Endothelial cell (in vitro differentiated cells): ENCODE measurements at regions not wholly inside any gene's neighbourhood (a gene's known extent, or its start where the extent isn't known, plus 50 kb on each side); places are given as distances from the start of the nearest gene placed in this dataset.

Experiments
- DNase-seq: peaks from one replicate; pipeline ENCODE4 v3.0.0; 2021; ENCODE audit warnings: low spot score
- H3K27ac Mint-ChIP-seq: one replicate; pipeline ENCODE4 v1.8.0; 2021; ENCODE audit warnings: mixed read lengths, inconsistent platforms; ENCODE audit not compliant: unreplicated experiment
- H3K27me3 Mint-ChIP-seq: one replicate; pipeline ENCODE4 v1.8.0; 2021; ENCODE audit warnings: mild to moderate bottlenecking, moderate library complexity, mixed read lengths, inconsistent platforms; ENCODE audit not compliant: unreplicated experiment
- H3K36me3 Mint-ChIP-seq: one replicate; pipeline ENCODE4 v1.8.0; 2021; ENCODE audit warnings: mild to moderate bottlenecking, low read depth, mixed read lengths, inconsistent platforms; ENCODE audit not compliant: unreplicated experiment
- H3K4me1 Mint-ChIP-seq: one replicate; pipeline ENCODE4 v1.8.0; 2021; ENCODE audit warnings: mild to moderate bottlenecking, mixed read lengths, inconsistent platforms; ENCODE audit not compliant: unreplicated experiment
- H3K4me3 Mint-ChIP-seq: one replicate; pipeline ENCODE4 v1.8.0; 2021; ENCODE audit warnings: mild to moderate bottlenecking, mixed read lengths, inconsistent platforms; ENCODE audit not compliant: unreplicated experiment
- H3K9me3 Mint-ChIP-seq: one replicate; pipeline ENCODE4 v1.8.0; 2021; ENCODE audit warnings: mixed read lengths, inconsistent platforms; ENCODE audit not compliant: unreplicated experiment
- TF ChIP-seq, protein P1 (sequence below): fragments of 200-600 bp; sonication (generic); IDR thresholded peaks from one replicate; pipeline ENCODE4 v1.5.0; 2021; ENCODE audit warnings: antibody characterized with exemption; ENCODE audit not compliant: unreplicated experiment

DNA sequence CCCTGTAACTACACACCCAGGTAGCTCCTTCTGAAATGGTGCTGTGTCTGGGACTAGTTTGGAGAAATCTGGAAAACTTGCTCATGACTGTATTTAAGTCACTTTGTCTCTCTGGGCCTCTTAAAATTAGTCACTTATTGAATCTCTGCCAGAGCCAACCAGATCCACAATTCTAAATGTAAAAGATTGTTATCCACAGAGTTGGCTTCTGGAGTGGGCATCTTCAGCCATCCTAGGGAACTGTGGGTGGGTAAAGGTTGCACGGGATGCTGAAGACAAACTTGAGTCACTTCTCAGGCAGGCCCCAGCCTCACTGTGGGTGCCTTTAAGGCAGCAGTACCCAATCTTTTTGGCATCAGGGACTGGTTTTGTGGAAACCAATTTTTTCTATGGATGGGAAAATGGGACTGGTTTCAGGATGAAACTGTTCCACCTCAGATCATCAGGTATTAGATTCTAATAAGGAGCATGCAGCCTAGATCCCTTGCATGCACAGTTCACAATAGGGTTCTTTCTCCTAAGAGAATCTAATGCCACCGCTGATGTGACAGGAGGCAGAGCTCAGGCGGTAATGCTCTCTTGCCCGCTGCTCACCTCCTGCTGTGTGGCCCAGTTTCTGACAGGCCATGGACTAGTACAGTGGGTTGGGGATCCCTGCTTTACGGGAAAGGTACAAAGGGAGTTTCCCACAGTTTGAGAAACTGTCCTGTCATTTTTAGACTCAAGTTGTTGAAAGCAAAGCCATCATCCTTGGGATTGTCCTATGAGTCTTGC is 98.3 kb upstream of the SPRED2 start:
- H3K27me3 Mint-ChIP-seq = no peaks in the 10 kb centered on the region
- no peaks in the 10 kb centered on the region for H3K9me3 Mint-ChIP-seq
- DNase-seq = no peak
- TF ChIP-seq, protein P1, sequence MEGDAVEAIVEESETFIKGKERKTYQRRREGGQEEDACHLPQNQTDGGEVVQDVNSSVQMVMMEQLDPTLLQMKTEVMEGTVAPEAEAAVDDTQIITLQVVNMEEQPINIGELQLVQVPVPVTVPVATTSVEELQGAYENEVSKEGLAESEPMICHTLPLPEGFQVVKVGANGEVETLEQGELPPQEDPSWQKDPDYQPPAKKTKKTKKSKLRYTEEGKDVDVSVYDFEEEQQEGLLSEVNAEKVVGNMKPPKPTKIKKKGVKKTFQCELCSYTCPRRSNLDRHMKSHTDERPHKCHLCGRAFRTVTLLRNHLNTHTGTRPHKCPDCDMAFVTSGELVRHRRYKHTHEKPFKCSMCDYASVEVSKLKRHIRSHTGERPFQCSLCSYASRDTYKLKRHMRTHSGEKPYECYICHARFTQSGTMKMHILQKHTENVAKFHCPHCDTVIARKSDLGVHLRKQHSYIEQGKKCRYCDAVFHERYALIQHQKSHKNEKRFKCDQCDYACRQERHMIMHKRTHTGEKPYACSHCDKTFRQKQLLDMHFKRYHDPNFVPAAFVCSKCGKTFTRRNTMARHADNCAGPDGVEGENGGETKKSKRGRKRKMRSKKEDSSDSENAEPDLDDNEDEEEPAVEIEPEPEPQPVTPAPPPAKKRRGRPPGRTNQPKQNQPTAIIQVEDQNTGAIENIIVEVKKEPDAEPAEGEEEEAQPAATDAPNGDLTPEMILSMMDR = no peak
- no peaks in the 10 kb centered on the region for H3K36me3 Mint-ChIP-seq
- no peaks in the 10 kb centered on the region for H3K4me1 Mint-ChIP-seq
- no peak overlapping the region for H3K27ac Mint-ChIP-seq
- H3K4me3 Mint-ChIP-seq = no peak overlapping the region

DNA sequence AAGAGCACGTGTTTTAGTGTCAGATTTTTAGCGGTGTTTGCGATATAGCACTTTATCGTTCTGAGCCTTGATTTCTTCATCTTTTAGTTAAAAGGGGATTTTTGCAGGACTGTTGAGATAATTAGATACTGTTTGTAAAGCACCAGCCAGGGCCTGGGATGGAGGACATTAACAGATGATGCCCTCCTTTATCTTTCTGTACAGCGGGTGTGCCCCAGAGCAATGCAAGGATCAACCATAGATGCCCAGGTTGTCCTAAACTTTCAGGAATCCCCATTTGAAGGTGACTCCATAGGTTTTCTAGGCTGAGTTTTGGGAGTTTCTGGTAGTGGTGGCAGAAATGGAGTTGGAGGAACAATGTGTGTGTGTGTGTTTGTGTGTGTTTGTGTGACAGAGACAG is 97.0 kb upstream of the SPRED2 start:
- H3K36me3 Mint-ChIP-seq = no peaks in the 10 kb centered on the region
- no peaks in the 10 kb centered on the region for H3K27me3 Mint-ChIP-seq
- H3K27ac Mint-ChIP-seq = no peak overlapping the region
- no peaks in the 10 kb centered on the region for H3K9me3 Mint-ChIP-seq
- TF ChIP-seq, protein P1 = no peak
- no peak overlapping the region for H3K4me3 Mint-ChIP-seq
- no peak for DNase-seq
- H3K4me1 Mint-ChIP-seq = peaks cover 1% of the 10 kb centered on the region

DNA sequence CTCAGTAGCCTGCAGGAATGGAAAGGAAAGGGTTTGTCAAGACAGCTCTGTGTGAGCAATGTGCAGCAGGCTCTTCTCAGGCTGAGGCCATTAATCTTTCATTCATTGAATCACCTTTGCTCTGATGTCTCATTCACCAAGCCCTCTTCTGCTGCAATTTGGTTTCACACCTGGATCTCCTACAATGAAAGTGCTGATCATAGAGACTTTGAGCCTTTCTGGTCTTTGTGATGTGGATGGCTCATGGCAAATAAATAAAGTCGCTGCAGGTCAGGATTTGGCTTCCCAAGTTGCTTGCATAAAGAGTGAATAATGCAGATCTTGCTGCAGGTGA is 95.8 kb upstream of the SPRED2 start:
- Mint-ChIP-seq H3K9me3 (no peaks in the 10 kb centered on the region), H3K36me3 (no peaks in the 10 kb centered on the region), H3K4me3 (no peak overlapping the region), H3K27me3 (no peaks in the 10 kb centered on the region), H3K27ac (no peak overlapping the region), H3K4me1 (peaks cover 2% of the 10 kb centered on the region)
- no peak for DNase-seq
- TF ChIP-seq, protein P1 = no peak

DNA sequence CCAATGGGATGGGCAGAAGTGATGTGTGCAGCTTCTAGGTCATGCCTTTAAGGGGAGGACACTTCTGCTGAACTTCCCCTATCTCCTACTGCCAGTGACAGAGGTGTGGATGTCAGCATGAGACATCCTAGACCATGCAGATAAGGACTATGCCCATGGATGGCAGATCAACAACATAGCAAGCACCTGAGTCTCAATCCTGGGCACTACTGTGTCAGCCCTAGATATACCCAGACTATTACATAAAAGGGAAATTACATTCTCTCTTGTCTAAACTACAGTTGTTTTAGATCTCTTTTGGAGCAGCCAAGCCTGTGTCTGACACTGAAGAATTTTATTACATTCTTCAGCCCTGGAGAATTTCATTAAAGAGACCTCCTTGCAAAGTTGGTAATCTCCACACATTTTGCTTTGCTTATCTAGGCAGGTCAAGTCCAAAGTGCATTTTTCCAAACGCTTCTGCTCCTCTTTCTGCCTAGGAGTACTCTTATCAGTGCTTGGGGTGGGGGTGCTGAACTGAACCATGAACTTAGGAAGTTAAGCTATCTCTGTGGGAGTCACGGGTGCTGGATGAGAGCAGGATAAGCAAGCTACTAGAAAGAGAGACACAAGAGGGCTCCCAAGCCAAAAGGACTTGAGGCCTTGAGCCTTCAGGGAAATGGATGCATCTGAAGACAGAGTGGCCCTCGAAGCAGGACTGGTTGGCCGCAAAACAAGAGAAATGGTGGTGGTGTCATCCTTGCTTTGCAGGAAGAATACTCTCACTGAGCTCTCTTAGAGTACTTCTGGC is 95.2 kb upstream of the SPRED2 start:
- H3K27me3 Mint-ChIP-seq = no peaks in the 10 kb centered on the region
- H3K36me3 Mint-ChIP-seq = no peaks in the 10 kb centered on the region
- DNase-seq = no peak
- TF ChIP-seq, protein P1 = no peak
- H3K4me3 Mint-ChIP-seq = no peak overlapping the region
- H3K4me1 Mint-ChIP-seq = peaks cover 2% of the 10 kb centered on the region
- no peak overlapping the region for H3K27ac Mint-ChIP-seq
- no peaks in the 10 kb centered on the region for H3K9me3 Mint-ChIP-seq
